GM19238 (cell line): ENCODE measurements at regions not wholly inside any gene's neighbourhood (a gene's known extent, or its start where the extent isn't known, plus 50 kb on each side); places are given as distances from the start of the nearest gene placed in this dataset.
"Not testable (repeated sequence)": the region's sequence is repeated elsewhere in the genome, so short reads cannot be mapped to it uniquely, and the experiment has no call there.

ENCODE experiments used
- DNase-seq: peaks from one replicate; pipeline ENCODE4 v3.0.0; 2011; ENCODE audit warnings: low spot score; ENCODE audit not compliant: insufficient read length

DNA sequence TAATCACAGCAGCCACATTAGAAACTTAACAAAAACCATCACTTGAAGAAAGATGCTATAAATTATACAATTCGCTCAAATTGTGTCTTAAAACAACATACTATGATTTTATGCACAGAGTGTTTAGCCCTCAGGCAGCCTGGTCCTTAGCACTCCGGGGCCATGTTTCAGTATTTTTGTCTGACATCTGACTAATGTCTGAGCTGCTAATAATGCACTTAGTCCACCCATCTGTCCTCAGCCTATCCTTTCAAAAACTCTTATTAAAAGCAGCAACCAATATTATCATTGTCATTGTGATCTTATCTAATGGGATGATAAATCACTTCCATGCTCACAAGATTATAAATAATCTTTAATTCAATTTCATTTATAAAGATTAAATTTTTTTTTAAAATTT lies 602.7 kb upstream of the FOXG1 start:
- DNase-seq = no peak

DNA sequence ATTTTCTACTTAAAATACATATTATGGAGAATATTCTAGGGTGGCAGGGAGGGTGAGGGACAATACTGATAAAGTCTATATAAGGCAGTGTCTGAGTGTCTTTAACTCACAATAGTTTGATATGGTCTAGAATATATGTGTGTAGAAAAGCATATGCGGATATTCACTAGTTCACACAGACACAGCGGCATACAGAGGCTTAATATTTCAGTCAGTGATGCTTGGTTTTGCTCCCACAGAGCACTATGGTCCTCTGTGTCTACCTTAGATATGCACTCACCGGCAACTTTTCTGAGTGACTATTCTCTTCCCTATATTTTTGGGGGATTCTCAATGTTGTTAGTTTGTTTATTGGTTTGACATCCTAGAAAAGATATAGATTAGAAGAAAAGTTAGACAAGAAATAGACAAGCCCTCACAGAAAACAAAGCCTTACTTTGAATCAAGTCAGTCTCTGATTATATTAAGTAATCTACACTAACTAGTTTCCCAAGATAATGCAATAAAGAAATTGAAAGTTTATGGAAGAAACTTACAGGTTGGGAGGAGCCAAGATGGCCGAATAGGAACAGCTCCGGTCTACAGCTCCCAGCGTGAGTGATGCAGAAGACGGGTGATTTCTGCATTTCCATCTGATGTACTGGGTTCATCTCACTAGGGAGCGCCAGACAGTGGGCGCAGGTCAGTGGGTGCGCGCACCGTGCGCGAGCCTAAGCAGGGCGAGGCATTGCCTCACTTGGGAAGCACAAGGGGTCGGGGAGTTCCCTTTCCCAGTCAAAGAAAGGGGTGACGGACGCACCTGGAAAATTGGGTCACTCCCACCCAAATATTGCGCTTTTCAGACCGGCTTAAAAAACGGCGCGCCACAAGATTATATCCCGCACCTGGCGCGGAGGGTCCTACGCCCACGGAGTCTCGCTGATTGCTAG lies 578.4 kb upstream of the FOXG1 start:
- DNase-seq = not testable (repeated sequence)

DNA sequence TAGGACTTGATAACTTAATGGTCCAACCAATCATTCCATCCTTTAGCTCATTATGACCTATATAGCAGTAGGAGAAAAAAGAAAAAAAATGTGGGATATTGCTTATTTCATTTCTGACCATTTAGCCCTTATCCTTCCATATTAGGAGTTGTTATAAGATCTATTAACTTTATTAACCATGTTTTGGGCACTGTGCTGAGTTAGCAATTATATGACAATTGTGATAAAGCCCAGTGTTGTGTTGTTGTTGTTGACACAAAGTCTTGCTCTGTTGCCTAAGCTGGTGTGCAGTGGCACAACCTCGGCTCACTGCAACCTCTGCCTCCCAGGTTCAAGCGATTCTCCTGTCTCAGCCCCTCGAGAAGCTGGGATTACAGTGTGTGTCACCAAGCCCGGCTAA lies 569.7 kb upstream of the FOXG1 start:
- no peak for DNase-seq

DNA sequence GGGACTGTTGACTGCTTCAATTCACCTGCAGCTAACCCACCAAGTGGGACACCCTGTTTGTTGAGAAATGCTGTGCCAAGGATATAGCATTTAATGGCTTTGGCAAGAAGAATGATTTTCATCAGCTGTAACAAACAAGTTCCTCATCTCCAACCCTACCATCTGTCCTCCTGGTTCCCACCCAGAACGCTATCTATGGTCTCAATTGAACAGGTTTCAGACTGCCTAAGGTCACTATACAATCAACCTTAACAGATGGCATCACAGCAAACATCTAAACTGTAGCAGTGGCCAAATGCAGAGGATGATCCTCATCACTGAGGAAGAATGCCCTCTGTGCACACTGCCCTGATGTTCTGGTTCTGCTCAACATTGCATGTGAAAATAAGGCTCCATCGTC lies 546.2 kb upstream of the FOXG1 start:
- no peak for DNase-seq

DNA sequence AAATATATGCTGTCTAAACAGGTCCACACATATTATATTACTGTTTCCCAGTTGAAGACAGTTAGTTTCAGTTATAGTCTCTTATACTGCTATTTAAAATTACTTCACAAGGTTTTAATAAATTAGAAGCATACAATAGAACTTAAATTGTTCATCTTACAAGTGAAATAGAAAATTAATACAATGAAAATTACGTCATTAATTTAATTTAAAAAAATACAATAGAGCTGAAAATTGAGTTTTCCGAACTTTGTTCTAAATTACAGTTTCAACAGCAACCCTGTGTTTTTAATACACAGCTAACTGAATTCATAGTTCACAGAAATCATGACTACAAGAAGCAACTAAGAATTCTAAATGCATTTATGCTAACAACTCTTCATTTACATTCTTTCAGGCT lies 525.7 kb upstream of the FOXG1 start:
- DNase-seq = no peak

DNA sequence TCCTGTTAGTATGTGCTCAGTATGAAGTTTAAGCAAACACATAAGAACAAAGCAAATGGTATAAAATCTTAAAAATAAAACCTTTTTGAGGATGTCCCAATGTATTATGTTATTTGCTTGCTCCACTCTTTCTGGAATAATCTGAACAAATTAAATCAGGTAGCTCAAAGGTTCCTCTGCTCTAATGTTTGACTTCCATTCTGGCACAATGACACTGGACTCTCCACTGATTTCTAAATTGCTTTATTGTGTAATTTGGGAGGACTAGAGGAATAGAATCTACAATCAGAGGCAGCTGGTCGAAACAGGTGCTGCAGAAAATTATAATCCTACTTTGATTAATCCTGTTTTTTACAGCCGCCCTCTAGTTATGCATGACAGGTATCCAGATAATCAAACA lies 523.7 kb upstream of the FOXG1 start:
- DNase-seq = no peak

DNA sequence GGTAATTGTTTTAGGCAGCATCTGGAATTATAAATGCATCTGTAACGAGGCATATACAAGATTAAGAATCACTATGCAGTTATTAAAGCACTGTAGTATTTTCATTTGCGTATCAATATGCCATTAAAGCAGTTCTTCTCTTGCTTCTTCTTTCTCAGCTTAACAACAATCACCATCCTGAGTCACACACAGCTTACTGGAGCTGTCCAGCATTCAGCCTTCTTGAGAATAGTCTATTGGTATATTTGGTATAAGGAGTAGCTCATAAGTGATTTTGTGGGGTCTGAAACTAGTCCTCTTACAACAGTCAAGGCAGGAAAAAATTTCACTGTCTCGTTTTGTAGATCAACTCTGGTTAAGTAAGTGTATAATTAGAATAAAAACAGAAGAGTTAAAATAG lies 523.0 kb upstream of the FOXG1 start:
- DNase-seq = no peak

DNA sequence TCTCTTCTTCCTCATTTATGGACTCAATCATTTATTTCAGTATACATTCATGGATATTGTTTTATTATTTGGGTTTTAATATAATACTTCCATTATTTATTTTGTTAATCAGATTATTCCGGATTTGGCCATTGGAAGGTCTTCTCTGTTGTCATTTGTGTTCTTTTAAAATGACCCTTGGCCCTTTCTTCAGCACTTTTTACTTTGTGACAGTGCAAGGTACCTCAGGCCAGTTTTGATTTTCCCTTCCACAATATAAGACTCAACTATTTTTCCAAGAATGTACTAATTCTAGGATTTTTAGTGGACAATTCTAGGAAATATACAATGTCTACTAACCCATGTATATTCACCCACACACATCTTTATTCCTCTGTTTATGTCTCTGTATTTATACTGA lies 521.4 kb upstream of the FOXG1 start:
- DNase-seq = no peak

DNA sequence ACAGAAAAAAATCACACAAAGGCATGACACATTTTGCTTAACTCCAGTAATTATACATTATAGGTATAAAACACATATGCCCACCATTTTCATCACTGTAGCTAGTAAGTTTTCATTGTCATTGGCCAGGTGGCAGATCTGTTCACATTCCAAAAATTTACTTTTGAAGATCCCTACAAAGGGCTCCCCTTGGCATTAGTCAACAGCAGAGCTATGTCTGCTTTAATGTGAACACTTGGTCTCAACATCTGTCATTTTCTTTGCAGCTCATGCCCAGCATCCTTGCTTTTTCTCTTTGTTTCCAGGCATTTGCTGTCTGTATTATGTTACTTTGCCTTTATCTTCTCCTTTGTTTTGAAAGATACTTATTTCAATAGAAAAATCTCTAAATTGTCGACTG lies 519.1 kb upstream of the FOXG1 start:
- DNase-seq = no peak

DNA sequence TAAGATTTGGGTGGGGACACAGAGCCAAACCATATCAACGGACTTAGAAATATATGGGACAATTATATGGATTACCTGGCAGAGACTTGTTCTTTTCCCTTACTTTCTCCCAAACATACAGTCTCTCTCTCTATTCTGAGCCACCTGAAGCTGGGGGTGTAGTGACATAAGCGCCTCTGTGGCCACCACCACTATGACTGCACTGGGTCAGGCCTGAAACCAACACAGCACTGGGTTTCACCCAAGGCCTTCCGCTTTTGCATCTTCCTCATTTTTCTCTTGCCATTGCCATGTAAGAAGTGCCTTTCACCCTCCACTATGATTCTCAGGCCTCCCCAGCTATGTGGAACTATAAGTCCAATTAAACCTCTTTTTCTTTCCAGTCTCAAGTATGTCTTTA lies 514.5 kb upstream of the FOXG1 start:
- not testable (repeated sequence) for DNase-seq

DNA sequence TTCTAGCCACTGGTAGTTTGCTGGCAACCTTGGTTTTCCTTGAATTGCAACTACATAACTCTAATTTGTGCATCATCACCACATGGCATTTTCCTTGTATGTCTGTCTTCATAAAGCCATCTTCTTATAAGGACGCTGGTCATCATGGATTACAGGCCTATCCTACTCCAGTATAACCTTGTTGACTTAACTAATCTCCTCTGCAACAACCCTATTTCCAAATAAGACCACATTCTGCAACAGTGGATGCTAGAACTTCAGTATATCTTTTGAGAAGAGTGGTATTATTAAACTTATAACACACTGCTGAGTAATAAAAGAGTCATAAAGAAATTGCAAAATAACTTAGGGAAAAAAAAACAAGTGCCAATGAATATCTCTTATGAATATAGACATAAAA lies 511.8 kb upstream of the FOXG1 start:
- DNase-seq = no peak

DNA sequence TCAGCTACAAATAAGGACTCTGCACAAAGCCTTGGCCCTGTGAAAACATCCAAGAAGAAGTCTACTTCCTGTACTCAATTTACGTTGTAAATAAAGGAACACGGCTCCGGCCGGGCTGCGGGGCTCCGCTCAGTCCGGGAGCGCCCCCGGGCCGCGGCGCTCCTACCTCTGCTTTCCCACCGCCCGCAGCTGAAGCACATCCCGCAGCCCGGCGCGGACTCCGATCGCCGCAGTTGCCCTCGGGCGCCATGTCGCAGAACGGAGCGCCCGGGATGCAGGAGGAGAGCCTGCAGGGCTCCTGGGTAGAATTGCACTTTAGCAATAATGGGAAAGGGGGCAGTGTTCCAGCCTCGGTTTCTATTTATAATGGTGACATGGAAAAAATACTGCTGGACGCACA lies 502.3 kb upstream of the FOXG1 start:
- no peak for DNase-seq

DNA sequence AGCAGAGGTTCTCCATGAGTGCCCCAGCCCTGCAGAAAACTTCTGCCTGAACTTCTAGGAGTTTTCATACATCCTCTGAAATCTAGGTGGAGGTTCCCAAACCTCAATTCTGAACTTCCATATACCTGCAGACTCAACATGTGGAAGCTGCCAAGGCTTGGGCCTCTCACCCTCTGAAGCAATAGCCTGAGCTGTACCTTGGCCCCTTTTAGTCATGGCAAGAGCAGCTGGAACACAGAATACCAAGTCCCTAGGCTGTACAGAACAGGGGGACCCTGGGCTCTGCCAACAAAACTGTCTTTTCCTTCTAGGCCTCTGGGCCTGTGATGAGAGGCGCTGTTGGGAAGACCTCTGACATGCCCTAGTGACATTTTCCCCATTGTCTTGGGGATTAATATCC lies 494.3 kb upstream of the FOXG1 start:
- no peak for DNase-seq

DNA sequence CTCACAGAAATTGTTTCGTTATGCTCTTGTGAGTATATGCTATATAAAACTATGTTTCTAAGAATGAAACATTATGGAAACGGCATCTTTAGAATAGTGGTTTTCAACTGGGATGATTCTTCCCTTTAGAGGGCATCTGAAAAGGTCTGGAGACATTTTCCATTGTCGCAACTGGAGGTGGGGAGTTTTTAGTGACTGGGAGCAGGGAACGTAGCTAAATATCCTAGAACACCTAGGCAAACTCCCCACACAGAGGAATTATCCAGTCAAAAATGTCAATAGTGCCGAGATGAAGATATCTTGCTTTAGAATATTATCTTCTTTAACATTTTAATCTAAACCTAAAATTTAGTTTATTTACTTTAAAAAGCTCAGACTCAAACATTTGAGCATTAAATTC lies 486.1 kb upstream of the FOXG1 start:
- no peak for DNase-seq

DNA sequence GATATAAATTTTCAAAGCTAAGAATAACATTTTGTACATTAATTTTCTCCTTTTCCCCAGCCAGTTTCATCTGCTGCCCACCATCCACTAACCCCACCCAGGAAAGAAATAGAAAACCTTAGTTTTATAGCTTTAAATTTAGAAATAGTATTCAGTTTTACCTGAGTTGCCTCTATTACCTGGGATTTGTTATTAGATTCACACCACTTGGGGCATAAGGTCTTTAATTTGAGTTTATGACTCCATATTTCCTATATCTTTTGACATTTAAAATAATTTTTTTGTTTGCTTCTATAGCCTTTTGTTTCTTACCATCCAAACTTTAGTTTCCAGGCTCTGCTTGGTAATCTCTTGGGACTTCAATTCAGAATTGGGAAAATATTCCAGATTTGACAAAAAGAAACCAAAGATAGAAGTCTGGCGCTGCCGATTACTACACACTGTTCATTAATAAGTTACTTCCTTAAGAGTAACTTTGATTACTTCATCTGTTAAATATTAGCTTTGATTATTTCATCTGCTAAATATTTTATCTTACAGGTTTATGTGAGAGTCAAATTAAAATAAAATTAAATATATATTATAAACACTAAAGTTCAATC lies 485.5 kb upstream of the FOXG1 start:
- DNase-seq = no peak

DNA sequence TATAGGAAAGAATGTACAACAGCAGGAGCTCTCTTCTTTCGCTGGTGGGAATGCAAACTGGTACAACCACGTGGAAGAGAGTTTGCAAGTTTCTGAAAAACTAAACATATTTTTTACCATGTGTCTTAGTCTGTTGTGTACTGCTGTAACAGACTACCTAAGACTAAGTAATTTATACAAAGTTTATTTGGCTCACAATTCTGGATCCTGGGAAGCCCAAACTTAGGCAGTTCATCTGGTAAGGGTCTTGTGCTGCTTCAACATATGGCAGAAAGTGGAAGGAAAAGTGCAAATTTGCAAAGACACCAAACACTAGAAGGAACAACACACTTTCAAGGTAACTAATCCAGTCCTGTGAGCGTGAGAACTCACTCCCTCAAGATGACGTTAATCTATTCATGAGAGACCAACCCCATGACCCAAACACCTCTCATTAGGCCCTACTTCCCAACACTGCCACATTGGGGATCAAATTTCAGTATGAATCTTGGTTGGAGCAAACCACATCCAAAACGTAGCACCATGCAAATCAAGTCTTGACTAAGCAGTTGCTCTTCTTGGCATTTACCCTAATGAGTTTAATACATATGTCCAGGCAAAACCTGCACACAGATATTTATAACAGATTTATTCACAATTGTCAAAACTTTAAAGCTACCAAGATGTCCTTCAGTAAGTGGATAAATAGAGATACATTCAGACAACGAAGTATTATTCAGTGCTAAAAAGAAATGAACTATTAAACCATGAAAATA lies 481.9 kb upstream of the FOXG1 start:
- no peak for DNase-seq

DNA sequence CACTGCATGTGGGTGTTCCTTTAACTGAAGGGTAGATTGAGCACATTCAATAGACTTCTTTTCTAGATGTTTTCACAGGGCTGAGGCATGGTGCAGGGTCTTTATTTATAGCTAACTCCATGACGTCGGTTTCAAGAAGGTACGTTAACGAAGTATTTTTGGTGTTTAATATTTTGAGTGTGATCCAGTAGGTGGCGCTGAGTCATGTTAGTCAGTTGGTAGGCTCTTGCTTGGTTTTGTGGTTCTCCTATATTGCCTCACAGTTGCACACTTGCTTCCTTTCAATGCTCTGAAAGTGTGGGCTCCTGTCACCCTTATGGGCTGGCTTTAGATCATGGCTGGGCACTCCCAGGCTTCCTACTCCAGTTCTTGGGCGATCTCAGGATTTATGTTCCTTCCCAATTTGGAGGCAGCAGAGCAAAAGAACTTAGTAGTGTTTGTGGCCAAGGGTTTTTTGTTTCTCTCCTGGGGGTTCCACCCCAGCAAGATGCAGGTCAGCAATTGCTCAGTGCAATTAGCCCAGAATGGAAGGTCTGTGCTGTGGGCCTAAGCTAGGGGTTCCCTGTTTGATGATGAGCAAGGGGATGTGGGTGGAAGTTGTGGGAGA lies 471.6 kb upstream of the FOXG1 start:
- no peak for DNase-seq

DNA sequence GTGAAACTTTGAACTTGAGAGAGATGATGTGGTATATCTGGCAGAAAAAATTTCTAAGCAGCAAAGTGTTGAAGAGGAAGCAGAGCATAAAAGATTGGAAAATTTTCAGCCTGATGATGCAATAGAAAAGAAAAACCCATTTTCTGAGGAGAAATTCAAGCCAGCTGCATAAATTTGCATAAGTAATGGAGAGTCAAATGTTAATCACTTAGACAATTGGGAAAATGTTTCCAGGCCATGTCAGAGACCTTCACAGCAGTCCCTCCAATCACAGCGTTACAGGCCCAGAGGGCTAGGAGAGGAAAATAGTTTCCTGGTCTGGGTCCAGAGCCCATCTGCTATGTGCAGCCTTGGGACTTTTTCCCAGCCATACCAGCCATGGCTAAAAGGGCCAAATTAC lies 469.0 kb upstream of the FOXG1 start:
- DNase-seq = no peak

DNA sequence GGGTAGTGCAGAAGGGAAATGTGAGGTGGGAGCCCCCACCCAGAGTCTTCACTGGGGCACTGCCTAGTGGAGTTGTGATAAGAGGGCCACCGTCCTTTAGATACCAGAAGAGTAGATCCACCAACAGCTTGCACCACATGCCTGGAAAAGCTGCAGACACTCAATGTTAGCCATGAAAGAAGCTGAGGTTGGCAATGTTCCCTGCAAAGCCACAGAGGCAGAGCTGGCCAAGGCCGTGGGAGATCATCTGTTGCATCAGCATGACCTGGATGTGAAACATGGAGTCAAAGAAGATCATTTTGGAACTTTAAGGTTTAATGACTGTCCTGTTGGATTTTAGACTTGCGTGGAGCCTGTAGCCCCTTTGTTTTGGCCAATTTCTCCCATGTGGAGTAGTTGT lies 468.4 kb upstream of the FOXG1 start:
- no peak for DNase-seq

DNA sequence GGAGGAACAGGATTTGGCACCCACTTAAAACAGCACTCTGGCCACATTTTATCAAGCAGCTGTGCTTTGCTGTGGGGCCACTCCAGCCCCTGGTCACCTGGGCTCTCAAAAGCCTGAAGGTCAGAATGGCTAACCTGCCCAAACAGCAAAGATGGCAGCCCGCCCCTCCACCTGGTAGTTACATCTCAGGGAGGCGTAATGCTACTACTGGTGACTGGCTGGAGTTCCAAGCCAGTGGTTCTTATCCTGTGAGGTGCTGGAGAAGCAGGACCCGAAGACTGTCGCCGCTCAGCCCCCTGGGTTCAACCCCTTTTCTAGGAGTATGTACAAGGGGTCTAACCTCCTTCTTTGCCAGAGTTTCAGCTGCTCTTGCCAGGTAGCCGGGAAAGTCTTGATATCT lies 467.4 kb upstream of the FOXG1 start:
- no peak for DNase-seq

DNA sequence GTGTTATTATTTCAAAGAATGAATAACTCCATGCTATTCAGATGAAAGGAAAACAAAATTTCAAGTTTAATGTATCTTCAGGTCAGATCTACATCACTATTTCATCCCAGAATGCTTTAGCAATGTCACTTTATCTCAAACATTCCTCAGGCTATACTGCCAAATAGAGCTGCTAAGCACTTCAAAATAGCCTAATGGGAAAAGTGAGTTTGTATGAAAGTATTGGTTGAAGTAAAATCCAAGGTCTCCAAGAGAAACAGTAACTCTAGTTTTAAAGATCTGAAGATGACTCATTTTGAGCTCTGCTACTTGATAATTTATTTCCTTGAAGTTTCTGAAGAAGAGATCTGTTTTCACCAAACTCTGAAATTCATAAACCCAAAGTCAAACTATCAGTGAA lies 466.2 kb upstream of the FOXG1 start:
- DNase-seq = no peak

DNA sequence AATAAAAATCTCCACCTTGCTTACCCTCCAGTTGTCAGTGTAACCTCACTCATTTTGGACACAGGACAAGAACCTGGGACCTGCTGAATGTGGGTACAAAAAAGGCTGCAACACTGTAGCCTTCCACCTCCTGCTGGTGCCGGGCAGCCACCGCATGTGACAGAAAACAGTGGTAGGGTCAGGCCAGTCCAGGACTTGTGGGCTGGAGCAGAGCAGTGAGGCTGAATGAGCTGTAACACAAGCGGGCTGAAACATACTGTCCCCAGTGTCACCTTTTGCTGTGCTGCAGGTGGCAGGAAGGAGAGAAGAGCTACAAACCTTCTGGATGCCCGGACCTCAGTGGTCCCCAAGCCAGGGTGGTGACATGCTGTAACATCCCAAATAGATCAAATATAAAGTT lies 465.4 kb upstream of the FOXG1 start:
- DNase-seq = no peak
